CD4-positive, alpha-beta T cell treated with Interleukin-6 at 100 ng/mL for 8 hours (primary cell): ENCODE measurements at regions not wholly inside any gene's neighbourhood (a gene's known extent, or its start where the extent isn't known, plus 50 kb on each side); places are given as distances from the start of the nearest gene placed in this dataset.
"Not testable (repeated sequence)": the region's sequence is repeated elsewhere in the genome, so short reads cannot be mapped to it uniquely, and the experiment has no call there.

Source experiments
- DNase-seq: peaks from one replicate; pipeline ENCODE4 v3.0.0-alpha.2; 2020; ENCODE audit warnings: mixed read lengths, low spot score

DNA sequence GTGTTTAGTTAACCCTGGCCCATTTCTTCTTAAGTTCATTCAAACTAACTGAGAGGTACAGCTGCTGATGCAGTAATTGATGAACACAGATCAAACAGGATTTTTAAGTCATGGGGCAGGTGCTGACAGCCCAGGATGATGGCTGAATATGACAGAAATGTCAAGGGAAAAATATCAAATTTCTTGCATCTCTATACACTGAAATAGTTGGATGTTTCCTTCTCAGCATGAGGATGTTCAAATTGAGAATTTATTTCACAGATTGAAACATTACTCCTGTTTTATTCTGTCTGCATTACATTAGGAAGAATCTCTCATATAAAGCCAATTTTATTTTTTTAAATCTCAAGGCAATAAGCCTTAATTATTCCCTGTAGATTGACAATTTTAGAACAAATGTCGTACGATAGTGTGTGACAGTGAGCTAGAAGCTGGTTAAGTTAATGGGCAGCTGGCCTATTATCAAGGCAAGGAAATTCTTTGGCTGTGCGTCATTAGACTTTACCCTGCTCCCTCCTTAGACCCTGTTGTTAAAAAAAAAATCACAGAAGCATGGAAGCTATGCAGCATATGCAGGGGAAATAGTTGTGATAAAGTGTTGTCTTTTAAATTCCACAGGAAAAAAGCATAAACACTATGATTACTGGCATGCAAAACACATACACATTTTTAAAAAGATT is 183.8 kb upstream of the KCNMB2 start:
- no peak for DNase-seq

DNA sequence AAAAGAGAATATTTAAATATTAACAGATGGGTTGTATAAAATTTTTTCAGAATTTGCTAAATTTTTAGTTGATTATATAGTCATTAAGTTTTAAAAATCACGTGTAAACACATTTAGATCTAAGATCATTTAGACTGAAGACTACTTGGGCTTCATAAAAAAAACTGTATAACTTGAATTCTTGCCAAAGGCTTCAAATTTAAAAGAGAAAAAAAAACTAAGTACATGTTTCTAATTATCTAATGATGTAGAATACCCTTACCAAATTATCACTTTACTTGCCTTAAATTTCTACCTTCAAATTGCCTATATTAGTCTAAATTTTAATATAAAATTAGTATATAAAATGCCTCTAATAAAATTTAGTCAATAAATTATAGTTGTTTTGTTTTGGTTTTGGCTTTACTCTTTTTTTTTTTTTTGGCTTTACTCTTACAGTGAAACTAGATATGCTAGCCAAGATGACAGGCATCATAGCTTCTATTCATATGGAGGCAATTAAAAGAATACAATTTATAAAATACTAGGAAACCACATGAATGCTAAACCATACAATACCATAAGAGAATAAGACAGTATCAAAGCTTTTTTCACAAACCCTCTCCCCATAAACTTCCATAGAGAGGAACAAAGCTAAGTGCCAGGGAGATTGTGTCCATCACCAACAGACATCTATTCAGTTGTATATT is 183.1 kb upstream of the KCNMB2 start:
- DNase-seq, result no peak

DNA sequence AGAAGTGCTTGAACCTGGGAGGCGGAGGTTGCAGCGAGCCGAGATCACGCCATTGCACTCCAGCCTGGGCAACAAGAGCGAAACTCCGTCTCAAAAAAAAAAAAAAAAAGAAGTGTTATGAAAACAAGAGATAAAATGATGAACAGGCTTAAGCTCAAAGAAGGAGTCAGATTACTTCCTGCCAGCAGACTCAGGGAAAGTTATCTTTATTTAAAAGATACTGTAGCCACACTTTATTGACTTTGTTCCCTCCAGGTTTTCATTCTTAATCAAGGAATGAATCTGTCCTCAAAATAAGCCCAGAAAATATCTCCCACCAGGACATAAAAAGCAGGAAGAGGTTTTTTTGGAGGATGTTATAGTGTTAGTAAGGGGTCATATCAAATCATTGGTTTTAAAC is 176.5 kb upstream of the KCNMB2 start:
- no peak for DNase-seq

DNA sequence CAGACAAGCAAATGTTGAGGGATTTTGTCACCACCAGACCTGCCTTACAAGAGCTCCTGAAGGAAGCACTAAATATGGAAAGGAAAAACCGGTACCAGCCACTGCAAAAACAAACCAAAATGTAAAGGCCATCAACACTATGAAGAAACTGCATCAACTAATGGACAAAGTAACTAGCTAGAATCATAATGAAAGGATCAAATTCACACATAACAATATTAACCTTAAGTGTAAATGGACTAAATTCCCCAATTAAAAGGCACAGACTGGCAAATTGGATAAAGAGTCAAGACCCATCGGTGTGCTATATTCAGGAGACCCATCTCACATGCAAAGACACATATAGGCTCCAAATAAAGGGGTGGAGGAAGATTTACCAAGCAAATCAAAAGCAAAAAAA is 173.2 kb upstream of the KCNMB2 start:
- not testable (repeated sequence) for DNase-seq

DNA sequence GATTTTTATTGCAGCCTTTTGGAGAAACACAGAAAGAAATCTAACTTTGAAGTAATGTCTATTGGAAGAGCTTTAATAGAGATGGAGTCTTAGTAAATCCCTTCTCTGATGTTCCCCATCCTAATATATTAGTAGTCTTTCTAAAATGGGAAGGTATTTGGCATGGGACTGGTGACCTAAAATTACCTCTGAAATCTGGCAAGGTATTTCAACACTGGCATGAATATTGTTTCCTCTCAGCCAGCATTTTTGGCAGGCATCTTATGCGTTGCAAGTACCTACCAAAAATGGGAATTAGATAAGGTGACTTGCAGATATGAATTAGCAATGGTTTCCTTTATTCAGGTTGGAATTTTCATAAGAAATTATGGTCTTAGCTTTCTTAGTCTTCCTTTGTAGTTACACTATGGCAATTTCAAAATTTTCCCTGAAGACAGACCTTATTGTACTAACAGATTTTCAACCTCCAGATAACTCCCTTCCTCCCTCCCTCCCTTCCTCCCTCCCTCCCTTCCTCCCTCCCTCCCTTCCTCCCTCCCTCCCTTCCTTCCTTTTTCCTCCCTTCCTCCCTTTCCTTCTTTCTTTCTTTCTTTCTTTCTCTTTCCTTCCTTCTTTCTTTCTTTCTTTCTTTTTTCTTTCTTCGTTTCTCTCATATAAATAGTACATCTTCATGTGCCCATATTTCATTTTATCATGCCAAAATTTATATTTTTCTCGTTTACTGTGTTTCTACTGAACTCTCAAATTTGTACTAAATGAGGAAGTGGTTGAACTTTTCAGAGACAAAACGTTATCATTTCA is 168.2 kb upstream of the KCNMB2 start:
- DNase-seq, result no peak

DNA sequence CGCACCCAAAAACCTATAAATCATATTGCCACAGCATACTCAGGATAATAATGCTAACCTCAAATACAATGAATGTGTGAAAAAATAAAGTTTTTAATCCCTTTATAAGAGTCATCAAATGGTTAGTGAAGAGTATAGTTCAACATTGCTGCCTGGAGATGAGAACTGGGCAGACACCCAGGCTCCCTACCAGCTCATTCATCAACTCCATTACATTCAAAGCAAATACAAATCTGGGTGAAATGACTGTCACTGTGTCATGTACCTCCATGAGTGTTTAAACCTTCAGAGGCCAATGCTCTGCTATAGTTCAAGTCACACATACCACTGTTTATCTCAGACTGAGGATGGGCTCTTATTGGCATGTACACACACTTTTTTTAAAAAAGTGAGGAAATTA is 167.2 kb upstream of the KCNMB2 start:
- DNase-seq, result no peak

DNA sequence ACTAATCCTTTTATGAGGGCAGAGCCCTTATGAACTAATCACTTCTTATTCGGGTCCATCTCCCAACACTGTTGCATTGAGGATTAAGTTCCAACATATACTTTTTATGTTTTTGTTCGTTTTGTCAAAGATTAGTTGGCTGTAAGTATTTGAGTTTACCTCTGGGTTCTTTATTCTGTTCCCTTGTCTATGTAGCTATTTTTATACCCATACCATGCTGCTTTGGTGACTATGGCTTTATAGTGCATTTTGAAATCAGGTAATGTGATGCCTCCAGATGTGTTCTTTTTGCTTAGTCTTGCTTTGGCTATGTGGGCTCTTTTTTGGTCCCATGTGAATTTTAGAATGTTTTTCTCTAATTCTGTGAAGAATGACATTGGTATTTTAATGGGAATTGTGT is 166.4 kb upstream of the KCNMB2 start:
- no peak for DNase-seq

DNA sequence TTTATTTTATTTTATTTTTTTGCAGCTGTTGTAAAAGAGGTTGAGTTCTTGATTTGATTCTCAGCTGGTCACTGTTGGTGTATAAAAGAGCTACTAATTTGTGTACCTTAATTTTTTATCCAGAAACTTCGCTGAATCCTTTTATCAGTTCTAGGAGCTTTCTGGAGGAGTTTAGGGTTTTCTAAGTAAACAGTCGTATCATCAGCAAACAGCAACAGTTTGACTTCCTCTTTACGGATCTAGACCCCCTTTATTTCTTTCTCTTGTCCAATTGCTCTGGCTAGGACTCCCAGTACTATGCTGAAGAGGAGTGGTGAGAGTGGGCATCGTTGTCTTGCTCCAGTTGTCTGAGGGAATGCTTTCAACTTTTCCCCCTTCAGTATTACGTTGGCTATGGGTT is 165.8 kb upstream of the KCNMB2 start:
- no peak for DNase-seq

DNA sequence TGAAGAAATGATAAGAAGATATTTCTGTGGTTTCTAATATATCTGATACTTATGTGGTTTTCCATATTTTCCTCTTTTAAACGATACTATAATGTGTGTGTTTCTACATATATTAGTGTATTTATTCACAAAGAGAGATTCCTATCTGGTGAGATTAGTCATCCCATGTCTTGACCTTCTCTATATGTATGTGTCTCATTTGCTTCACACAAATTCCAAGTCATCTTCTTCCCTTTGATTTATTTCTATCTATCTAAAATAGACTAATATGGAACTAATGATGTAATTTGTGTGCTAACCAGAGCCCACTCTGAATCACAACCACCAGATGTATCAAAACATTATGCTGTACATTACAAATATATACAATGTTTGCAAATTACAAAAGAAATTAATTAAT is 154.7 kb upstream of the KCNMB2 start:
- DNase-seq, result no peak

DNA sequence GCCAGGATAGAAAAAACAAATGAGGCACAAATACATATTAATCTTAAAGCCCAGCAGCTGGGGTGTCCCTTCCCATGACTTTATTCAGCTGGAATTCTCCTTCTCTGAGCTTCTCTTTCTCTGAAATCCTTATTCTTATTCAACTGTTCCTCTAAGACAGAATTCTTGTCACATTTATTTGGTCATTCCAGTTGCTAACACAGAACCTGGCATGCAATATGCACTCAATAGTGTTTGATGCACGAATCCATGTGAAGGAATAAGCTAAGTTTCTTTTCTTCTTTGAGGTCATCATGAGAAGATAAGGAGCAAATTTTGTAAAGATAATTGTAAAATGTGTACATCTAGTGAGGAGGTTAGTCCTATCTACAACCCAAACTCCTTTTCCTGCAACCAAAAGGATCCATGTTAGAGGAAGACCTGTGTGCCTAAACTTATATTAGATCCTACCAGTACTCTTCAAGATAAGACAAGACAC is 154.2 kb upstream of the KCNMB2 start:
- no peak for DNase-seq

DNA sequence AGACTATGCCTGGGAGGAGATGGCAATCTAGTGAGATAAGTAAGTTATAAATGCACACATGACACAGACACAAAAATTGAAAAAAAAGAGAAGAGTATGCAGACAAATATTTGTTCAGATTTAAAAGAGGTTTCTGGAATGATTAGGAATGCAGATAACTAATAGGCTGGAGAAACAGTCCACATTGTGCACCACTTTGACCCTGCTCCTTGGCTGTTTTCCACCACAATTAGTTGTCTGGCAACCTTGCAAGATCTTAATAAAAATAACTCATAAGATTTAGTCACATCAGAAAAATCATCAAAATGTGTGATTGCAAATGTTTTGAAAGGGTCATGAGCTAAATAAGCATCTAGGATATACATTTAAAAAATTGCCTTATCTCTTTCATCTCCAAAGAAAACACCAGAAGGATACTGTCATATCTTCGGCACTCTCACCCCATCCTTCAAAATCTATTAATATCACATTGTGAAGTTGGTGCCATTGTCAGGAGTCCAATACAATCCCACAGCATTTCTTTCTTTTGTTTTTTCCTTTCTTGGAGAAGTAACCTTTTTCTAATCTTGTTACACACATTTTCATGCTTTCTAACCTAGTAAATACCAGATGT is 153.7 kb upstream of the KCNMB2 start:
- DNase-seq, result no peak

DNA sequence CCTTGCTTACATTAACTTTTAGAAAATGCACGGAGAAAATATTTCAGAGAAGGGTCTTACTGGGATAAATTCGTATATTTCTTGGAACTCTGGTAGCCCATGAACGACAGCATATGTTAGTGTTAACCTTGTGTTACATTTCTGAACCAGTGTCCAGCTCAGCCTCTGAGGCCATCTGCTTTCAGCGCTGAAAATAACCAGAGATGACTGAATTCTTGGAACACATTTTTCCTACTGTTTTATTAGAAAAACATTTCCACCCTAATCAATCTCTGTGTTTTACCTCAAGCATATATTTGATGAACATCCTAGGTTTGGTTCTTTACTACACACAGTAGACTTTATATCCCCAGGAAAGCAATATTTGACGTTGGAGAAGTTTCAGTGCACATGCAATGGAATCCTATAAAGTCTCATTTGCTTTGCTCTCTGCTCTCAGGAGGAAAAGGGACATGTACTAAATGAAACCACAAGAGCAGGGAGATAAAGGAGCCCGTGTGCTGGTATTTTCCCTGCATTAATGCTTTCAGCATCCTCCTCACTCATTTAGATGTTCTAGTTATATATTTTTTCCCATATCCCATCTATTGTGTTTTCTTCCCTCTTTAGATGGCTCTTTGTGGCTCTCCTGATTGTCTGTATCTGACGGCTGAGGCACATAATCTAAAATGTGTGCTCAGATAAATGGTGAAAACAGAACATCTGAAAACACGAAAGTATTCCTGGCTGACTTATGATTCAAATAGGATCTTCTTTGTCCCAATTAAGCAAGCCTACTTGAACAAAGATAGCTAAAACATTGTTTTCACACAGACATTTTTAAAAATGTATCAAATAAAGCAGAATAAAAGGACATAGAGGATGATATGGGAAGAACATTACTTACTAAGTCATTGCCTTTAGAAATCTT is 151.7 kb upstream of the KCNMB2 start:
- no peak for DNase-seq

DNA sequence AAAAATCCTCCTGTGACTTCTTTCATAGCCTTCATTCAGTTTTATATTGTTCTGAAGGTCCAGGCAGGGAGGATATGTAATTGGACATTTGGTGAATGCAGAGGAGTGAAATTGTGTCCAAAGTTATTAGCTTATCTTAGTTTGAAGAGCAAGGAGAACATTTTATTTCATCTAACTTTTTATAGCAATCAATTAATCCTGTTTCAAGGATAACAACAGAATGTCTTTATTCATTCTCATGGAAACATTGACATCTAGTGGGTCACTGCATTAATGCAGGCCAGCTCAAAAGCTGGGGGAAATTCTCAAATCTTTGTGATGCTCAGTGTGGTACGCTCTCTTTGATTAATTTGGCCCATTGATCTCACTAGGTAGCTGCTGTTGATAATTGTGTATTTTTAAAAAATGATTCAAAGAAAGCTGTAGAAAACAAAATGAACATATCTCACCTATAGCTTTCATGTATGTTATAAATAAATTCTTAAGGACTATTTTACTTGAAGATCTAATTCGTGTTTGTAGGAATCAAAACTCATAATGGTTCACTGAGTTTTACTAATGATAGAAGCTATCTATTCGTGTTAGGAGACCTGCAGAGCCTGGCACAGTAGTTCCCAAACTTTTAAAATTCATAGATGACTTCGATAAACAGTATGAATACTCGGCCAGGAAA is 150.8 kb upstream of the KCNMB2 start:
- peak; percentile 3 for DNase-seq

DNA sequence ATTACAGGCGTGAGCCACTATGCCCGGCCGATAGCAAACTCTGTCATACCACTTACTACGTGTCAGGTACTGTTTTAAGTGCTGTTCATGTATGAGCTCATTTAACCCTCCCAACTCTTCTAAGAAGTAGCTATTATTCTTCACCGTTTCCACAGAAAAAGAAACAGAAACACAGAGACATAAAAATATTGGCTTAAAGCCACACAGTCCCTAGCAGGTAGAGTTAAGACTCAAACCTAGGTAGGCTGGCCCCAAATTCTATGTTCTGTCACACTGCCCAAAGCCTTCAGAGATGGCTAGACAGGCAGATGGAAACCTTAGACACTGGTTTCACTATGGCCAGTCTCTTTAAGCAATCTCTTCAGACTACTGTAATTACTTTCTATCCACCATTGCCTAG is 149.8 kb upstream of the KCNMB2 start:
- DNase-seq, result no peak

DNA sequence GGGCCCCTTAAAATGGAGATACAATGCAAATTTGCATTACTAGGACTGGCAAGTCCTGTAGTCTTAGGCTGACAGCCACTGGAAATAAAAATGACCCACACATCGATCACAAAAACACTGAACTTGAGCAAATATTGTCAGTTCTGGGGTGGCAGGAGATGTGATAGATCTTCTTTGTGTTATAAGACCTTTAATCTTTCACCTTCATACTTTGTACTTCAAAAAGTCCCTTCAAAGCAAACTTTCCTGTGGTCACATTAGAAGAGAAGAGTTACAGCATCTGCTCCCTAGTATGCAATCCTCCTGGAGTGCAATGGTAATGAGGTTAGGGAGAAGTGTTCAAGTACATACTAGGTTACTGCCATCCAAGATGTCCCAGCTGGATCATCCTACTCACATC is 149.4 kb upstream of the KCNMB2 start:
- no peak for DNase-seq

DNA sequence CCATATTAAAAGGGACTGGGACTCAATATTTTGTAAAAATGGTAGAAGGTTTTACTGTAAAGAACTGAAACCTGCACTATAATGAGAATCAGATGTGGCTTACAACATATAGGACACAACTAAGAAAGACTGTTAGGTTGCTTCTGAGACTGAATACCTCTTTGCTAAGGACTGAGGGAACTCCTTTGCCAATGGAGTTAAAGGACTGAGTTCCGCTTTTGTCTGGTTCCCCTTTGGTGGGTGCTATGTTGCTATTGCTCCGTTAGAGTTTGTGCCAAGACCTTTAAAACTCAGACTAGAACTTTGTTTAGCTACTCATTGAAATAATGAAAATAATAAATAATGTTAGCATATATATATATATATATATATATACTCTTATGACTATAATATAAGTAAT is 147.8 kb upstream of the KCNMB2 start:
- no peak for DNase-seq

DNA sequence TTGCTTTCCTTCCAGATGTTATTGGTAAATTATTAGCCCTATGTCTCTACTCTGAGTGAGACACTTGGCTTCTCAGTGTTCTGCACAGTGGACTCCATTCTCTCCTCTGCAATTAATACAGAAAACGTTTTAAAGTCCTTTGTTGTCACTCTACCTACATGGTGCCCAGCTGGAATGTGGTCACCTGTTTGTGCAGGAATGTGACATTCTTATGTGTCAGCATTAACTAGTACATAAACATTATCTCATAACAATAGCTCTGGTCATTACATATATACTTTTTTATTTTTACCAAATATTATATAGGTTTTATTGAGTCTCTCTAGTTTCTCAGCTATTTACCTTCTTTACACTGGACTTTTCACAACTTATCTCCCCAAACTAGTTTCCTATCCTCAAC is 147.0 kb upstream of the KCNMB2 start:
- DNase-seq, result no peak

DNA sequence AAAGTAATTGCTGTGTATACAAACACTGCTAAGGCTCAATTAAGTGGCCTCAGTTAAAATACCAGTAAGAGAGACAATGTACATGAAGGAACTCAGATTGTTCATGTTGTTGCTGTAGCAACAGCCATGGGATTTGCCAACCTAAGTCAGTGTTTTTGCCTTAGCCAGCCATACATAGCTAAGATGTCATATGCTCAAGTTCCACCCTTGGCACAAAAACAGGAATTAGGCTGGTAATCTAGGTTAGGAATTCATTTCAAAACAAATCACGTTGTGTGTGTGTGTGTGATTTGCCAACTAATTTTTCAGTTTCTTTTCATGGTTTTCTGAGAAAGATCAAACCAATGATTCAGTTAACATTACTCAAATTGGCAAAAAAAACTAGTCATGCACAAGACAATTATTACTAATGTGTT is 143.7 kb upstream of the KCNMB2 start:
- DNase-seq, result no peak

DNA sequence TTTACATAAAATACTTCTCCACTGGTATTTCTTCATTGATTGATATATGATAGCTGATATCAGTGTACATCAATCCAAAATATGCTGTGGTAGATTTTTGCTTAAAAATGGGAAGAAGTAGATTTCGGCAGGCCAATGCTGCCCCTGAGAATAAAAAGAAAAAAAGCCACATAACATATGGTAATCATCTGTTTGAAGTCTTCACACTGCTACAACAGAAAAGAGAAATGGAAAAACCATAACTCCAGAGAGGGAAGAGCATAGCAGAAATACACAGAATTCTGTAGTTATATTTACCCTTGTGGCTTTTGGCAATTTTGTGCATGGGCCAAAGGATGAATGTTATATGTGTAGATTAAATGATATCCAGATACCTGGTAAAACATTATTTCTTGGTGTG is 143.1 kb upstream of the KCNMB2 start:
- DNase-seq, result no peak

DNA sequence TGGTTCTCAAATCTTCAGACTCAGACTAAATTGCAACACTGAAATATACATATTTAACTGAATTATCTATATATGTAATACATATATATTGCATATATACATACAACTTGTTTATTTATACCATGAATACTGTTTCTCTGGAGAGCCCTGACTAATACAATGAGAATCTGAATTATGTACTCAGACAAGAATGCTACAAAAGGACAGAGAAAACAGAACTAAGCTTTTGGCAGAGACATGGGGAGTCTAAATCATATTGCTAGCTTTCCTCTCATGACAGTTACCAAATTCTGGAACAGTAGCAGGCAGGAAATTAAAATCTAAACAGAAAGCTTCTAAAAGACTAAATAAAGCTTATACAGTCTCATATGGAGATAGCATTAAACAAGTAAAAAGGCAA is 142.4 kb upstream of the KCNMB2 start:
- no peak for DNase-seq

DNA sequence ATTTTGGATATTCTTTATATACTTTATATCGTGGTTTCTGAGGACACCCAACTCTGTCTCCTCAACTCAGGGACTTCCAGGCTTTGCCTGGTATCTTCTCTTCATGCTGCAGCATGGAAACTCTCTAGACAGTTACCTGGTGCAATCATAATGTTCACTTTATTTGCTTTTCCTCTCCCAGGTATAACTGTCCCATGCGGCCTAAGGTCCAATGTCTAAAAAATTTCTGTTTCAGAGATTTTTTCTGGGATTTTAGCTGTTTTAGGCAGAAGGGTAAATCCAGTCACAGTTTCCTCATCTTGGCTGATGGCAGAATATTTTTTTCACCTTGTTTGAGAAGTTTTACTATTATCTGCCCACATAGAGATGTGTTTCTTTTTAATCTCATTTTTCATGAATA is 139.9 kb upstream of the KCNMB2 start:
- DNase-seq, result no peak
